K562 (cell line): ENCODE measurements at regions not wholly inside any gene's neighbourhood (a gene's known extent, or its start where the extent isn't known, plus 50 kb on each side); places are given as distances from the start of the nearest gene placed in this dataset.

Source experiments
- ATAC-seq: fragments of 200-7000 bp; cut with Tn5 transposase; 3 replicates; pipeline ENCODE4 v1.9.1; 2020; ENCODE audit warnings: moderate library complexity
- BruUV-seq: library from RNA; stranded (reverse); fragments of 400-500 nt; replicated peaks from 2 replicates; lab custom pipeline; 2021; lab: Mats Ljungman, UMichigan
- CTCF ChIA-PET: fragments of 300-600 bp; formaldehyde crosslinking; extraction: SDS; loops from one replicate; lab custom pipeline; 2021; ENCODE audit warnings: low intra/inter-chr PET ratio; lab: Yijun Ruan, JAX
- POLR2A ChIA-PET: fragments of 300-600, 350-650 bp; sonication (Branson Sonifier 250); formaldehyde crosslinking; extraction: SDS; loops from one replicate; lab custom pipeline; 2021; ENCODE audit warnings: antibody characterized with exemption, inconsistent platforms; lab: Yijun Ruan, JAX
- DNase-seq, 4 experiments: peaks; one replicate each; pipeline versions ENCODE4 v3.0.0 to v3.0.0-alpha.2; 2011 to 2018; ENCODE audit warnings: low spot score in 3 of 4, mixed read lengths in 3 of 4; ENCODE audit errors: extremely low read depth in 1 of 4
- FAIRE-seq: peaks from 2 replicates; lab custom pipeline; 2011; peaks lifted over from hg19 to GRCh38; lab: Jason Lieb, UNC
- H2AFZ ChIP-seq: 2 replicates; pipeline ENCODE4 v1.6.0; 2011; ENCODE audit warnings: low read depth, low read length, control low read depth, inconsistent platforms
- H3K27ac ChIP-seq: fragments of 200-600 bp; 3 replicates; pipeline ENCODE4 v1.8.0; 2011; ENCODE audit warnings: low read depth, mild to moderate bottlenecking, control low read depth, inconsistent platforms, low read length, moderate library complexity, mixed read lengths; ENCODE audit errors: extremely low read depth
- H3K27me3 ChIP-seq, 2 experiments: fragments of 300-600 bp in 1 of 2; 2 replicates in 1 of 2; 3 replicates in 1 of 2; pipeline versions ENCODE4 v1.6.0 to v1.8.0; 2011; ENCODE audit warnings: inconsistent platforms in 2 of 2, low read length in 2 of 2, mild to moderate bottlenecking in 1 of 2, mixed read lengths in 1 of 2, moderate library complexity in 1 of 2; ENCODE audit not compliant: control insufficient read depth in 2 of 2, insufficient read depth in 2 of 2
- H3K36me3 ChIP-seq: fragments of 300-600 bp; 3 replicates; pipeline ENCODE4 v1.8.0; 2011; ENCODE audit warnings: mild to moderate bottlenecking, low read length, inconsistent platforms; ENCODE audit not compliant: control insufficient read depth, insufficient read depth
- H3K4me1 ChIP-seq, 2 experiments: fragments of 200-600 bp in 1 of 2; replicated peaks in 1 of 2; 2 replicates in 1 of 2; 3 replicates in 1 of 2; pipeline versions ENCODE4 v1.5.1 to v1.8.0; 2011; ENCODE audit warnings: inconsistent platforms in 2 of 2, low read length in 2 of 2, mild to moderate bottlenecking in 1 of 2, mixed read lengths in 1 of 2, moderate library complexity in 1 of 2; ENCODE audit not compliant: control insufficient read depth in 2 of 2, insufficient read depth in 2 of 2
- H3K4me2 ChIP-seq: 2 replicates; pipeline ENCODE4 v1.6.1; 2011; ENCODE audit warnings: low read length, control low read depth, inconsistent platforms, mixed read lengths; ENCODE audit not compliant: insufficient read depth
- H3K4me3 ChIP-seq: fragments of 200-600 bp; sonication (generic), shearing (Covaris generic); 2 replicates; pipeline ENCODE4 v1.5.1; 2016; ENCODE audit warnings: control low read depth, inconsistent platforms
- H3K79me2 ChIP-seq: fragments of 200-600 bp; 3 replicates; pipeline ENCODE4 v1.8.0; 2011; ENCODE audit warnings: low read length, inconsistent platforms; ENCODE audit not compliant: control insufficient read depth, insufficient read depth
- H3K9ac ChIP-seq, 2 experiments: 2 replicates each; pipeline versions ENCODE4 v1.6.0 to v1.6.1; 2011; ENCODE audit warnings: low read depth in 2 of 2, low read length in 2 of 2, control low read depth in 1 of 2, inconsistent platforms in 1 of 2, mild to moderate bottlenecking in 1 of 2, mixed read lengths in 1 of 2; ENCODE audit not compliant: insufficient read depth in 1 of 2
- H3K9me1 ChIP-seq: one replicate; pipeline ENCODE4 v1.6.0; 2011; ENCODE audit warnings: inconsistent platforms, mild to moderate bottlenecking, low read length, moderate library complexity; ENCODE audit not compliant: control insufficient read depth, insufficient read depth
- H3K9me3 ChIP-seq: replicated peaks from 2 replicates; pipeline ENCODE4 v1.5.1; 2011; ENCODE audit warnings: low read depth, low read length, inconsistent platforms; ENCODE audit not compliant: control insufficient read depth, insufficient read depth
- H4K20me1 ChIP-seq: replicated peaks from 2 replicates; pipeline ENCODE4 v1.6.1; 2011; ENCODE audit warnings: low read length, inconsistent platforms, mixed read lengths; ENCODE audit not compliant: control insufficient read depth, insufficient read depth
- MAFF ChIP-seq: IDR thresholded peaks from 2 replicates; pipeline ENCODE4 v1.6.1; 2012; ENCODE audit warnings: low read length, improper control_type of control experiment
- MAFG ChIP-seq: fragments of 450-650 bp; conservative IDR thresholded peaks from 2 replicates; pipeline ENCODE4 v1.6.1; 2016; ENCODE audit warnings: missing genetic modification characterization, missing compliant biosample characterization
- PCBP1 ChIP-seq: fragments of 200-400 bp; formaldehyde crosslinking; IDR thresholded peaks from 2 replicates; pipeline ENCODE4 v1.6.1; 2018; ENCODE audit warnings: mild to moderate bottlenecking, low read depth, low read length; ENCODE audit not compliant: poor library complexity, severe bottlenecking
- RBFOX2 ChIP-seq: fragments of 200-400 bp; formaldehyde crosslinking; IDR thresholded peaks from 2 replicates; pipeline ENCODE4 v1.6.1; 2017; ENCODE audit warnings: low read depth, mild to moderate bottlenecking, low read length, moderate library complexity
- TEAD4 ChIP-seq, 2 experiments: sonication (generic) in 1 of 2; formaldehyde crosslinking in 1 of 2; IDR thresholded peaks; 2 replicates each; pipeline versions ENCODE4 v1.6.1 to v1.8.0; 2012 to 2022; ENCODE audit warnings: borderline replicate concordance in 1 of 2, inconsistent platforms in 1 of 2, low read length in 1 of 2, mild to moderate bottlenecking in 1 of 2, missing genetic modification reagents in 1 of 2
- U2AF2 ChIP-seq: fragments of 200-400 bp; formaldehyde crosslinking; optimal IDR thresholded peaks from 2 replicates; pipeline ENCODE3; 2017; ENCODE audit warnings: low read depth, mild to moderate bottlenecking, low read length
- ZNF551 ChIP-seq: fragments of 250-450 bp; sonication (Bioruptor Pico); IDR thresholded peaks from 2 replicates; pipeline ENCODE4 v1.5.0; 2021; ENCODE audit warnings: mild to moderate bottlenecking, moderate library complexity
- WGBS: fragments of 100-300 bp; shearing (Covaris generic); methylation state at CpG from one replicate; pipeline ENCODE4 v1.1.6; 2016; ENCODE audit warnings: low coverage, mixed read lengths; ENCODE audit not compliant: insufficient coverage; ENCODE audit errors: missing lambda C conversion rate; 5-methylcytosine and 5-hydroxymethylcytosine counted together
- in situ Hi-C: fragments of 300-500 bp; cut with MboI; formaldehyde crosslinking; loops from 4 replicates; pipeline ENCODE4 v1.15.0; 2018; ENCODE audit warnings: inconsistent platforms, mixed read lengths
- intact Hi-C: fragments of 100-400 bp; cut with micrococcal nuclease; formaldehyde crosslinking; loops from 2 replicates; pipeline ENCODE4 v1.14.2; 2022
- TF ChIP-seq, protein P1 (sequence below): fragments of 250-450 bp; sonication (Bioruptor Pico); IDR thresholded peaks from 2 replicates; pipeline ENCODE4 v1.4.0; 2020; ENCODE audit warnings: mild to moderate bottlenecking, moderate library complexity
- TF ChIP-seq, protein P2 (sequence below): sonication (generic); formaldehyde crosslinking; IDR thresholded peaks from 2 replicates; pipeline ENCODE4 v1.8.0; 2022; ENCODE audit warnings: missing genetic modification reagents, mild to moderate bottlenecking, moderate library complexity, borderline replicate concordance
- TF ChIP-seq, protein P3 (sequence below): fragments of 250-450 bp; sonication (Bioruptor Pico); IDR thresholded peaks from 2 replicates; pipeline ENCODE4 v1.8.0; 2022; ENCODE audit warnings: inconsistent platforms, mild to moderate bottlenecking, moderate library complexity, borderline replicate concordance

DNA sequence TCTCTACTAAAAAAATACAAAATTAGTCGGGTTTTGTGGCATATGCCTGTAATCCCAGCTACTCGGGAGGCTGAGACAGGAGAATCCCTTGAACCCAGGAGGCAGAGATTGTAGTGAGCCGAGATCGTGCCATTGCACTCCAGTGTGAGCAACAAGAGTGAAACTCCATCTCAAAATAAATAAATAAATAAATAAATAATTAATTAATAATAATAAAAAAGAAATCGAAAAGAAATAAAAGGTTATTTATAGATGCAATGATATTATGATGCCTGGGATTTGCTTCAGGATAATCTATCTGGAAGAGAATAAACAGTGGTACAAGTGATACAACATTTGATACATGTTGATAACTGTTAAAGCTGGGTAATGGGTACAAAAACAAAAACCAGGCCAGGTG, 58.6 kb downstream of the SOX2 start:
- Histone ChIP-seq H3K79me2 (no peaks in the 10 kb centered on the region), H3K4me1 (no peaks in the 10 kb centered on the region), H4K20me1 (no peaks in the 10 kb centered on the region), H3K9me1 (no peaks in the 10 kb centered on the region), H2AFZ (no peak overlapping the region), H3K27me3 (no peaks in the 10 kb centered on the region), H3K4me3 (no peak overlapping the region), H3K4me2 (no peak overlapping the region), H3K9me3 (no peaks in the 10 kb centered on the region), H3K27ac (no peak overlapping the region), H3K9ac (no peak overlapping the region), H3K36me3 (no peaks in the 10 kb centered on the region)
- no TSS peak for BruUV-seq
- TF ChIP-seq RBFOX2, result no peak
- TF ChIP-seq, protein P1, sequence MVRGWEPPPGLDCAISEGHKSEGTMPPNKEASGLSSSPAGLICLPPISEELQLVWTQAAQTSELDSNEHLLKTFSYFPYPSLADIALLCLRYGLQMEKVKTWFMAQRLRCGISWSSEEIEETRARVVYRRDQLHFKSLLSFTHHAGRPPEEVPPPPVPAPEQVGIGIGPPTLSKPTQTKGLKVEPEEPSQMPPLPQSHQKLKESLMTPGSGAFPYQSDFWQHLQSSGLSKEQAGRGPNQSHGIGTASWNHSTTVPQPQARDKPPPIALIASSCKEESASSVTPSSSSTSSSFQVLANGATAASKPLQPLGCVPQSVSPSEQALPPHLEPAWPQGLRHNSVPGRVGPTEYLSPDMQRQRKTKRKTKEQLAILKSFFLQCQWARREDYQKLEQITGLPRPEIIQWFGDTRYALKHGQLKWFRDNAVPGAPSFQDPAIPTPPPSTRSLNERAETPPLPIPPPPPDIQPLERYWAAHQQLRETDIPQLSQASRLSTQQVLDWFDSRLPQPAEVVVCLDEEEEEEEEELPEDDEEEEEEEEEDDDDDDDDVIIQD (CRISPR knock-in tag), result no peak
- TF ChIP-seq, protein P2, sequence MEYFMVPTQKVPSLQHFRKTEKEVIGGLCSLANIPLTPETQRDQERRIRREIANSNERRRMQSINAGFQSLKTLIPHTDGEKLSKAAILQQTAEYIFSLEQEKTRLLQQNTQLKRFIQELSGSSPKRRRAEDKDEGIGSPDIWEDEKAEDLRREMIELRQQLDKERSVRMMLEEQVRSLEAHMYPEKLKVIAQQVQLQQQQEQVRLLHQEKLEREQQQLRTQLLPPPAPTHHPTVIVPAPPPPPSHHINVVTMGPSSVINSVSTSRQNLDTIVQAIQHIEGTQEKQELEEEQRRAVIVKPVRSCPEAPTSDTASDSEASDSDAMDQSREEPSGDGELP, result no peak
- no peak for ATAC-seq
- in situ Hi-C loops (no loop called here), intact Hi-C loops (no loop called here)
- ChIA-PET POLR2A (no interaction called here), CTCF (no interaction called here)
- 0% methylated on average over 5 of the region's 5 CpGs for WGBS
- FAIRE-seq, result no peak
- DNase-seq, result no peak

DNA sequence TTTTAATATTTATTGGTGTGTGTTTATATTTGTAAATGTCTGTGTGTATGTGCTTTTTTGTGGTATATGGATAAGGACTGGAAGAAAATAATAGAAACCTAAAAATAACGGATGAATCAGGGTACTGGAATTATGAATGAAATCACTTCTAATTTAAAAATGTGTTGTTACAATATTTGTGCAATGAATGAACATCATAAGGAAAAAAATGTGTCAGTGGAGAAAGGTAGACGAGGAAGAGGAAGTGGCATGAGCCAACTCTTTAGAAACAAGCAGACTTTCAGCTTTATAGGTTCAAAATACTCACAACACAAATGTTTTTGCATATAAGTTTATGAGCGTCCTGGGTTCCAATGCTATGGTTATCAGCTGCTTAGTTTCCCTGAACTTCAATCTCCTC, 59.4 kb downstream of the SOX2 start:
- Histone ChIP-seq H3K9ac (no peak overlapping the region), H3K9me3 (no peaks in the 10 kb centered on the region), H3K4me3 (no peak overlapping the region), H4K20me1 (no peaks in the 10 kb centered on the region), H3K4me2 (no peak overlapping the region), H3K27me3 (no peaks in the 10 kb centered on the region), H3K79me2 (no peaks in the 10 kb centered on the region), H3K36me3 (no peaks in the 10 kb centered on the region), H3K4me1 (no peaks in the 10 kb centered on the region), H3K27ac (no peak overlapping the region), H2AFZ (no peak overlapping the region), H3K9me1 (no peaks in the 10 kb centered on the region)
- no peak for ATAC-seq
- intact Hi-C loops, result no loop called here
- CTCF ChIA-PET, result no interaction called here
- no peak for FAIRE-seq
- no peak for DNase-seq
- 3% methylated on average over 3 of the region's 3 CpGs for WGBS
- no TSS peak for BruUV-seq
- POLR2A ChIA-PET, result no interaction called here
- in situ Hi-C loops, result no loop called here
- TF ChIP-seq, protein P1 (CRISPR knock-in tag), result no peak
- TF ChIP-seq MAFG (no peak), PCBP1 (no peak), TEAD4 (IDR thresholded peaks at IDR 0.05; ENCODE audit: low read length) (no peak), TEAD4 (CRISPR knock-in tag; IDR thresholded peaks at IDR 0.05; ENCODE audit: borderline replicate concordance) (no peak), ZNF551 (CRISPR knock-in tag) (no peak), U2AF2 (no peak), MAFF (no peak)
- TF ChIP-seq, protein P3, sequence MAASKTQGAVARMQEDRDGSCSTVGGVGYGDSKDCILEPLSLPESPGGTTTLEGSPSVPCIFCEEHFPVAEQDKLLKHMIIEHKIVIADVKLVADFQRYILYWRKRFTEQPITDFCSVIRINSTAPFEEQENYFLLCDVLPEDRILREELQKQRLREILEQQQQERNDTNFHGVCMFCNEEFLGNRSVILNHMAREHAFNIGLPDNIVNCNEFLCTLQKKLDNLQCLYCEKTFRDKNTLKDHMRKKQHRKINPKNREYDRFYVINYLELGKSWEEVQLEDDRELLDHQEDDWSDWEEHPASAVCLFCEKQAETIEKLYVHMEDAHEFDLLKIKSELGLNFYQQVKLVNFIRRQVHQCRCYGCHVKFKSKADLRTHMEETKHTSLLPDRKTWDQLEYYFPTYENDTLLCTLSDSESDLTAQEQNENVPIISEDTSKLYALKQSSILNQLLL, result no peak
